Psoas muscle (tissue), 7 donors: ENCODE measurements at regions not wholly inside any gene's neighbourhood (a gene's known extent, or its start where the extent isn't known, plus 50 kb on each side); places are given as distances from the start of the nearest gene placed in this dataset.

Experiments
- ATAC-seq, 4 donors: fragments of 200-7000 bp; cut with Tn5 transposase; one replicate each; pipeline ENCODE4 v1.9.1; 2020; ENCODE audit warnings: moderate library complexity in 3 of 4, mild to moderate bottlenecking in 2 of 4
- DNase-seq, 2 donors: peaks; one replicate each; pipeline ENCODE4 v3.0.0-alpha.2; 2020
- H3K27ac ChIP-seq: fragments of 200-600 bp; one replicate; pipeline ENCODE4 v1.8.0; 2022
- H3K27me3 ChIP-seq, 3 donors: fragments of 200-600 bp in 1 of 3; one replicate each; pipeline versions ENCODE4 v1.6.1 to v1.8.0; 2013 to 2022; ENCODE audit warnings: low read length in 2 of 3, mild to moderate bottlenecking in 2 of 3, moderate library complexity in 1 of 3; ENCODE audit not compliant: insufficient read depth in 3 of 3
- H3K36me3 ChIP-seq, 2 donors: fragments of 200-600 bp in 1 of 2; one replicate each; pipeline versions ENCODE4 v1.6.1 to v1.8.0; 2013 to 2022; ENCODE audit warnings: low read depth in 1 of 2, mild to moderate bottlenecking in 1 of 2, moderate library complexity in 1 of 2; ENCODE audit not compliant: insufficient read depth in 1 of 2
- H3K4me1 ChIP-seq: fragments of 200-600 bp; one replicate; pipeline ENCODE4 v1.8.0; 2022
- H3K4me3 ChIP-seq: fragments of 200-600 bp; one replicate; pipeline ENCODE4 v1.8.0; 2022; ENCODE audit warnings: mild to moderate bottlenecking
- H3K9me3 ChIP-seq: fragments of 200-600 bp; one replicate; pipeline ENCODE4 v1.8.0; 2022
- WGBS, 3 donors: extraction: QIAGEN DNeasy Blood & Tissue Kit; methylation state at CpG; one replicate each; pipeline versions ENCODE4 v1.1.6 to v1.1.7; 2013; 5-methylcytosine and 5-hydroxymethylcytosine counted together
- intact Hi-C, 2 donors: fragments of 100-400 bp; cut with DNase I; formaldehyde crosslinking; loops; one replicate each; pipeline versions ENCODE4 v1.11.0 to v1.14.2; 2022
- TF ChIP-seq, protein P1 (sequence below): fragments of 200-600 bp; IDR thresholded peaks from one replicate; pipeline ENCODE4 v1.8.0; 2022; ENCODE audit warnings: antibody characterized with exemption
- donor health status: healthy with polysubstance abuse.
- donor health status: DM: no; HTN: no; CAD: no; lungs with moderate emphysema.
- donor health status: Bipolar disorder and iron deficiency.
- donor health status: healthy.
- donor health status: DM: yes; HTN: yes; CAD: no.
- donor health status: DM: no; HTN: no; CAD: no.
- donor health status: DM: yes; HTN: yes; CAD: no.

DNA sequence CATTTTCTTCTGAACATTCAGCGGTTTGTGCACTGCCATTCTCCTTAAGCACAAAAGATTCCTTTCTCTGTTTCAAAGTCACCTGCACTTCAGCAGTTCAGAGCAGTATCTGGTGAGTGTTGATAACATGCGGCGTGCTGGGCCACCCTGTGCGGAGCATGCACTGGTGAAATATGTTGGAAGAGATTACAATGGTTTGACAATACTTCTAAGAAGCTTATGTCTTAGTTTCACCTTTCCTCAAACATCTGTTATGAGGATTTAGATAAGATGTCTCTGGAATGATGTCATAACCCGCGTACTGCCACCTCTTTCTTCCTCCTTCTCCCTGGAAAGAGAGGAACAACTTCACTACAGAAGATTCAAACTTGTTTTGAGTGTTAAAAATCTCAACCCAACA lies 650.3 kb downstream of the AJAP1 start:
- intact Hi-C loops: no loop called here
- DNase-seq (no peak), ATAC-seq (no peak)
- H3K4me3 ChIP-seq: no peak overlapping the region
- no peaks in the 10 kb centered on the region for H3K27me3 ChIP-seq
- no peaks in the 10 kb centered on the region for H3K9me3 ChIP-seq
- H3K27ac ChIP-seq: no peak overlapping the region
- WGBS, 3 donors: 76 to 87% (median 84%) methylated on average over 6 of the region's 6 CpGs
- no peaks in the 10 kb centered on the region for H3K4me1 ChIP-seq
- TF ChIP-seq, protein P1, sequence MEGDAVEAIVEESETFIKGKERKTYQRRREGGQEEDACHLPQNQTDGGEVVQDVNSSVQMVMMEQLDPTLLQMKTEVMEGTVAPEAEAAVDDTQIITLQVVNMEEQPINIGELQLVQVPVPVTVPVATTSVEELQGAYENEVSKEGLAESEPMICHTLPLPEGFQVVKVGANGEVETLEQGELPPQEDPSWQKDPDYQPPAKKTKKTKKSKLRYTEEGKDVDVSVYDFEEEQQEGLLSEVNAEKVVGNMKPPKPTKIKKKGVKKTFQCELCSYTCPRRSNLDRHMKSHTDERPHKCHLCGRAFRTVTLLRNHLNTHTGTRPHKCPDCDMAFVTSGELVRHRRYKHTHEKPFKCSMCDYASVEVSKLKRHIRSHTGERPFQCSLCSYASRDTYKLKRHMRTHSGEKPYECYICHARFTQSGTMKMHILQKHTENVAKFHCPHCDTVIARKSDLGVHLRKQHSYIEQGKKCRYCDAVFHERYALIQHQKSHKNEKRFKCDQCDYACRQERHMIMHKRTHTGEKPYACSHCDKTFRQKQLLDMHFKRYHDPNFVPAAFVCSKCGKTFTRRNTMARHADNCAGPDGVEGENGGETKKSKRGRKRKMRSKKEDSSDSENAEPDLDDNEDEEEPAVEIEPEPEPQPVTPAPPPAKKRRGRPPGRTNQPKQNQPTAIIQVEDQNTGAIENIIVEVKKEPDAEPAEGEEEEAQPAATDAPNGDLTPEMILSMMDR: no peak
- no peaks in the 10 kb centered on the region for H3K36me3 ChIP-seq

DNA sequence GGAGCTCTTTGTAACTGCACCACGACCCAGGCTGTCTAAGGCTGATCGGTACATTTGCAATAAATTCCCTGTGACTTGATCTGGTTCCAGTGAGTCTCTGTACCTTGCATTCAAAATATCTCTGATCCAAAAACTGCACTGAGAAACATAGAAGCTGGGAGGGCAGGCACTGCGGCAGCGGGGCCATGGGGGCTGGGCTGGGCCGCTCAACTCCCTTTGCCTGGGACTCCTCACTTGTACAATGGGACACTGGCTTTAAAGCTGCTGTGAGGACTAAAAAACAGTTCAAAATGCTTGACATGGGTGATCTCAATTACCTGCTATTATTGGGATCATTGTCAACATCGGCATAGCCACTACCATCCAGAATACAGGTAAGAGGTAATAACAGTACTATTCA lies 644.0 kb downstream of the AJAP1 start:
- H3K4me1 ChIP-seq: no peaks in the 10 kb centered on the region
- TF ChIP-seq, protein P1: no peak
- no peak for DNase-seq
- H3K27ac ChIP-seq: no peak overlapping the region
- ATAC-seq: no peak
- no peaks in the 10 kb centered on the region for H3K36me3 ChIP-seq
- 86 to 88% (median 88%) methylated on average over 6 of the region's 6 CpGs for WGBS, 3 donors
- H3K9me3 ChIP-seq: no peaks in the 10 kb centered on the region
- no peak overlapping the region for H3K4me3 ChIP-seq
- intact Hi-C loops: no loop called here
- peaks cover 0 to 19% (median 4%) of the 10 kb centered on the region in 3 donors for H3K27me3 ChIP-seq

DNA sequence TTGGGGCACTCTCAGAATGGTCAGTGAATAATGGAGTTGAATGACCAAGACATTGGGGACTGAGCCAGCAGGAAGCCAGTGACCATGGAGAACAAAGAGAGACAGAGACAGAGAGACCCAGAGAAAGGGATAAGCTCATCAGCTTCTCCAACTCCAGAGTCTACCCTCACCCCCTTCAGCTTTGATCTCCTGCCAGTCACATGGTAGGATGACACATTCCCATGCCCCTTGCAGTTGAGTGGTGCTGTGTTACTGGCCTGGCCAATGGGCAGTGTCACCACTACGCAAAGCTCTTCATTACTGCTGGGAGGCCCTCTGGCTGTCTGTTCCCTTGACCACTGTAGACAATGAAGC lies 643.5 kb downstream of the AJAP1 start:
- peaks cover 0 to 19% (median 4%) of the 10 kb centered on the region in 3 donors for H3K27me3 ChIP-seq
- TF ChIP-seq, protein P1: no peak
- H3K4me3 ChIP-seq: no peak overlapping the region
- ATAC-seq (no peak), DNase-seq (no peak)
- 67 to 80% (median 76%) methylated on average over 1 of the region's 1 CpG for WGBS, 3 donors
- H3K9me3 ChIP-seq: no peaks in the 10 kb centered on the region
- no peaks in the 10 kb centered on the region for H3K4me1 ChIP-seq
- intact Hi-C loops: no loop called here
- H3K27ac ChIP-seq: no peak overlapping the region
- H3K36me3 ChIP-seq: no peaks in the 10 kb centered on the region

DNA sequence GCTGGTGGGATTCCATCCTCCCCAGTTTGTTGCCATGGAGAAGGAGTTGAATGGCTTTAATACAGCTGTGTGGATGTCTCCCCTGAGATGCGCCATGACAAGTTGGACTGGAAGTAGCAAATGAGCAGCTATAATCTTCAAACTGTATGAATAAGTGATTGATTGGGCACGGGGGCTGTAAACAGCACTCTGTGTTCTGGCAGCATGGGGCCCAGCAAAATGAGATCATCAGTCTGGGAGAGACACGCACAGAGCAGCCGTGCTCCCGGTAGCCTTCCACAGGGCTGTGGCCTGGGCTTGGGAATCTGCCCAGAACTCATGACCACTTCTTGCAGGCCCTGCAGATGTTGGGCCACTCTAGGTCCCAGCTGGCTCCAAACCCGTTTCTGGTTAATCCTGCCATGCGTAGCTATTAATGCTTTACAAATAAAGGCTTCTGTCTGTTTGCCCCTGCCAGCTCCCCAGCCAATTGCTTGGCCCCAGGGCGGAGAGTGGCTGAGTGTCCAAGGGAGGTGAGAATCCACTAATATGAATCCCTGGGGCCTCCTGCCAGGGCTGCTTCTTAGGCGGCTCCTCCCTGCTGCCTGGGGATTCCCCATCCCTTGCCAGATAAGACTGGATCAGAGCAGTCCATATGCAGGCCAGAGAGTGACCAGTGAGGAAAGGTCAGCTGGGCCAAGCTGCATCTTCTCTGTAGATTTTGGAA lies 642.9 kb downstream of the AJAP1 start:
- DNase-seq: peak; percentile 58 to 80
- Histone ChIP-seq H3K9me3 (no peaks in the 10 kb centered on the region), H3K27ac (no peak overlapping the region), H3K4me1 (no peaks in the 10 kb centered on the region), H3K4me3 (no peak overlapping the region), H3K27me3 (peaks cover 0 to 19% (median 4%) of the 10 kb centered on the region in 3 donors), H3K36me3 (no peaks in the 10 kb centered on the region)
- intact Hi-C loops: no loop called here
- TF ChIP-seq, protein P1: no peak
- peak; percentile 37 to 68 (median 56) for ATAC-seq
- WGBS, 3 donors: 20 to 25% (median 24%) methylated on average over 9 of the region's 9 CpGs
